Stimulated activated naive CD8-positive, alpha-beta T cell treated with anti-CD3 and anti-CD28 coated beads, Interleukin-15, Interleukin-2, amounts not matched to agents 100 U/mL and 50 U/mL, for 24 hours (primary cell): ENCODE measurements at regions not wholly inside any gene's neighbourhood (a gene's known extent, or its start where the extent isn't known, plus 50 kb on each side); places are given as distances from the start of the nearest gene placed in this dataset.
"Not testable (repeated sequence)": the region's sequence is repeated elsewhere in the genome, so short reads cannot be mapped to it uniquely, and the experiment has no call there.

Experiments used
- ATAC-seq: fragments of 150-1000 bp; cut with Tn5 transposase; one replicate; pipeline ENCODE4 v1.10.0; 2021
- DNase-seq: peaks from one replicate; pipeline ENCODE4 v3.0.0; 2021

DNA sequence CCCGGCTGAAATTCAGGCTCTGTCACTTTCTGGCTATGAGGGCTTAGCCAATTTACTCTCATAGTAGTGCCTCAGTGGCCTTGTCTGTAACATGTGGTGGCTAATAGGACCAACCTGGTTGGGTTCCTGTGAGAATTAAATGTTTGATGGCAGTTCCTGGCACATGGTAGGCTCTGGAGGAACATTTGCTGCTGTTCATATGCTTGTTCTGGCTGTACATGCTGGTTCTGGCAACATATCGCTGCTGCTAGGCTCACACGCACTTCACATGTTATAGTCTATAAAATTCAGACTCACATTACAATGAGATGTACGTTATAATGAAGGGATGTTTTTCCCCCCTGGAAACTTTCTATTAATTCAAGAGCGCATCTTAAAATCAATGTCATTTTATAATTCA is 417.7 kb upstream of the GYPC start:
- DNase-seq: no peak
- ATAC-seq: no peak

DNA sequence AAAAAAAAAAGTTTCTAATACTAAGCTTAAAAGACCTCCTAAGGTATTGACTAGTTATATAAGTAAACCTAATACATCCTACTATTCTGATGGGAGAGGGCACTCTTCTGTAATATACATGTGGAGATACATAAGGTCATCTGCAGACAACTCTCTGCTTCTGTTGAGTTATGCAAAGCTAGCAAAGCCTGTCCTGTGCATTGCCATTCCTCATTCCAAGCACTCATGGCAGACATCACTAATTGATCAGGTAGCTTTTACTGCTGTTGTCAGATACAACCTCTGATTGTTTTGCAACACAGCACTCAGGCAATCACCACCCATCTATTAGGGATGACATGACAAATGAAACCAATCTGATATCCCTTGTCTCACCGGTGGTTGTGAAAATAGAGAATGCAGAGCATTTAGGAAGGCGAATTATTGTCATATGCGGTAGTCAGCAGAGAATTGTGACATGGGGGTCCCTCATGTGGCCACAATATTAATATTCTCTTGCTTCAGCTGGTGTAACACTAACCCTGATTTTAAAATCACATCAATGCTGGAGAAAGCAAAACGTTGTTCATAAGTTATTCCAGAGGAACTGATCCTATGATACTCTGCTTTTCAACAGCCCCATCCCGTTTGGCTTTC is 416.5 kb upstream of the GYPC start:
- DNase-seq: no peak
- no peak for ATAC-seq

DNA sequence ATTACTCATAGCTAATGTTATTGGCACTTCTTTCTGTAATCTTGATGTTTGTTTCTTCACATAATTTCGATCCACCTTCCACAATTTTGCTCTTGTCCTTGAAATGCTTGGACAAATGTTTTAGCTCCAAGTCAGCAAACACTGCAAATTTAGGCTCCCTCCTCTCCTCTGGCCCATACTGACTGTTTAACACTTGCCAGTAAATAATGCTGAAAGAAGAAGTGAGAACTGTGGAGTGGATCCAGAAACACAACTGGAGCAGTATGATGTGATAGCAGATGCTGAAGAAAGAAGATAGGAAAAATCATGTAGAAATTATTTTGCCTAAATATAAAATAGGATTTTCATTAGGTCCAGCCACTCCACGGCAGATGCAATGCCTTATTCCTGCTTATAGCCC is 415.0 kb upstream of the GYPC start:
- DNase-seq (no peak), ATAC-seq (no peak)

DNA sequence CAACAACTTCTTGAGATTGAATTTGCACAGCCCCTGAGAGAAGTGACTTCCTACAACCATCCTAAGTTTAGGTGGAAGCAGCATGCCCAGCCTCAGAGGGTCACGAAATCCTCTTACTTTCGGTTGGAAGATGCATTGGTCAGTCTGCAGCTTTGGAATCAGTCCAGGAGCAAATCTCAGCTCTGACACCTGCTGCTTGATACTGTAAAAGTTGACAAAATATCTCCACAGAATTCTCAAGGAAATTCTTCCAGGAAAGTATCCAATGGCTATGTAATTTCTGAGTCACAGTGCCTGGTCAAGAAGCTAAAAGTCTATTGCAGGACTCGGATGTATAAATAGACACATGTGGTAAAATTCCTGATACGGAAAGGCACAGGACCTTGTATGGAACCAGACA is 414.5 kb upstream of the GYPC start:
- ATAC-seq (no peak), DNase-seq (no peak)

DNA sequence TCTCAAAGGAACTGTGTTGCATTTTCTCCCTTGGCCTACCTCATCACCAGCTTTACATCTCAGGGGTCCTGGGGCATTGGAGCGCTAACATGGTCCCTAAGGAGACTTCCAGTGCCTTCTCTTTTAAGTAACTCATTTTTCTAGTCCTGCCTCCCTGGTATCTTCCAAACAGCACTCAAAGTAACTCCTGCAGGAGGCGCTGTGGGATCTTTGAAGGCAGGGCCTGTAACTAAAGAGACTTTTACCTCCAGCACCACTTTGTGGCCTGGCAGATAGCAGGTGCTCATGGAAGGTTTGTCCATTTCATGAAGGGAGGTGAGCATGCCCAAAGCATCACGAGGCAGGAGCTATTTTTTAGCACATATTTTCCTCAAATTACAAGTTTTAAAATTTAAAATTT is 411.0 kb upstream of the GYPC start:
- DNase-seq (peak; percentile 62), ATAC-seq (no peak)

DNA sequence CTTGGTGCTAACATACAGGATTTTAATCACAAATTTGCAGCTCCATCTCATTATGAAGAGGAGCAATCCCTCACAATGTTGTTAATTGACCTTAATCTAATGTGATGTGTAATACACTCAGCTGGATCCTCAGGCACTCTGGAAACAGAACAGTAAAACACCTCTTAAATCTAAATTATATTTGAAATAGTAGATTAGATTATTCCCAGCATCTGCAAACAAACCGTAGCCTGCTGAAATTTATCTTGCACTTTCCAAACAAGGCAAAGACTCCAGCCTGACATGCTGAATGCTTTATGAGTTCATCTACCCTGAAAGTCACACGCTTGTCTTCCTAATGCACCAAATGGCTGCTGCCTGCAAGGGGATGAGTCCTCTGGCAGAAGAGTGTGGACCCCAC is 402.3 kb upstream of the GYPC start:
- no peak for DNase-seq
- no peak for ATAC-seq

DNA sequence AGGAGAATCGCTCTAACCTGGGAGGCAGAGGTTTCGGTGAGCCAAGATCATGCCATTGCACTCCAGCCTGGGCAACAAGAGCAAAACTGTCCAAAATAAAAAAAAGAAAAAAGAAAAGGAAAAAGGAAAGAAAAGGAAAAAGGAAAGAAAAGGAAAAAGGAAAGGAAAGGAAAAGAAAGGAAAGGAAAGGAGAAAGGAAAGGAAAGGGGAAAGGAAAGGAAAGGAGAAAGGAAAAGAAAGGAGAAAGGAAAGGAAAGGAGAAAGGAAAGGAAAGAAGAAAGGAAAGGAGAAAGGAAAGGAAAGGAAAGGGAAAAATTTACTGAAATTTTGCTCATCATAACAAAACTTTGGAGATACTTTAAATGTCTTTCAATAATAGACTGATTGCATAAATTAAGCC is 391.3 kb upstream of the GYPC start:
- DNase-seq (no peak), ATAC-seq (no peak)

DNA sequence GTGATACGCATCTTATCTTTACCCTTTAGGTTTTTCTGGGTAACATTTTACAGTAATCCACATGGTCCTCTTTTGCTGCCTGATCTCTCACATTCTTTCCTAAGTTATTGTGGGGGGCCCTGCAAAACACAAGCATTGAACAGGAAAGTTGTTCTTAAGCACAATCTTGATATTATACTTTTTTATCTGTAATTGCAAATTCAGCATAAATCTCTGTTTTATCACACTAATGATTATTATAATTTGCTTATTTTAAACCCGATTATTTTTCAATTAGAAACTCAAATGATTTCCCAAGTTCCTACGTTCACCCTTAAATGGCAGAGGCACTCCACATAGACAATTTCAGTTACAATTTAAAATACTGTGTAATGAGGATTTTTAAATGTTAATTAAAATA is 386.0 kb upstream of the GYPC start:
- DNase-seq: no peak
- ATAC-seq: no peak

DNA sequence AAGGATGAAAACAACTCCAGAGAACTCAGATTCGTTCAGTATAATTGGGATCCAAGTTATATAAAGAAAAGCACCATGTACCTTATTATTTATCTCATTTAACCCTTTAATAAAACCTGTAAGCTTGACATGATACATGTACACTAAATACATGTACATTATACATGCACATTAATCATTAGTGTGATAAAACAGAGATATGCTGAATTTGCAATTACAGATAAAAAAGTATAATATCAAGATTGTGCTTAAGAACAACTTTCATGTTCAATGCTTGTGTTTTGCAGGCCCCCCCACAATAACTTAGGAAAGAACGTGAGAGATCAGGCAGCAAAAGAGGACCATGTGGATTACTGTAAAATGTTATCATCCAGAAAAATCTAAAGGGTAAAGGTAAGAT is 385.4 kb upstream of the GYPC start:
- DNase-seq (no peak), ATAC-seq (no peak)

DNA sequence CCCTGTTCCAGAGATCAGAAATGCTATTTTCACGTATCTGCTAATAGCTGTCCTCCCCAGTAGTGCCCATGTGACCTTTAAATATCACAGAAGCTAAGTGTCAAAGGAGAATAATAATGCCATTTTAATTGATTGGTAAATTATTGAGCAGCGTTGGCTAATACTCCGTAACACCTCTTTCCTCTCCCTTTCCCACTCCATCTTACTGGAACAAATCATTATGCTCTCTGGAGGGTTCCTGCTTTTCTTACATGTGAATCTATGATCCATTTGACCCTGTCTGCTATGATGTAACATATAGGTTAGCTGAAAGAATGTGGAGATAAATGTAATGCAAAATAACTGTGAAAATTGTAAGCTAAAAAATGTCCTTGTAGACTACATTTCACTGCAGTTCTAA is 383.6 kb upstream of the GYPC start:
- no peak for ATAC-seq

DNA sequence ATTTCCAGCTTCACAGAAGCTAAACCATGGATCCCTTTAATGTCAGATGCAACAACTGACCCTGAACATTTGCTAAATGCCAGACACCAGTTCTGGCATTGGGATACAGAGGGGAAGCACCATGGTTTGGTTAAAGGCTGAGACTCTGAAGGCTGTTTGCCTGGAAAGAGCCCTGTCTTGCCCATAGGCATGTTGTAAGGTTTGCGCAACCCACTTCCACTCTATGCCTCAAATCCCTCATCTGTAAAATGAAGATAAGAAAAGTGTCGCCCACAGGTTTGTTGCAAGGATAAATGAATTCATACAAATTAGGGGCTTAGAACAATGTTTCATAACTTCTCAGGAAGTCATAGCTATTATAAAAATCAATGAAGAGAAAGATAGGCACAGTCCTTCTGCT is 380.9 kb upstream of the GYPC start:
- DNase-seq (no peak), ATAC-seq (no peak)

More for the DNA sequence above, 383.6 kb upstream of the GYPC start:
- DNase-seq: no peak

DNA sequence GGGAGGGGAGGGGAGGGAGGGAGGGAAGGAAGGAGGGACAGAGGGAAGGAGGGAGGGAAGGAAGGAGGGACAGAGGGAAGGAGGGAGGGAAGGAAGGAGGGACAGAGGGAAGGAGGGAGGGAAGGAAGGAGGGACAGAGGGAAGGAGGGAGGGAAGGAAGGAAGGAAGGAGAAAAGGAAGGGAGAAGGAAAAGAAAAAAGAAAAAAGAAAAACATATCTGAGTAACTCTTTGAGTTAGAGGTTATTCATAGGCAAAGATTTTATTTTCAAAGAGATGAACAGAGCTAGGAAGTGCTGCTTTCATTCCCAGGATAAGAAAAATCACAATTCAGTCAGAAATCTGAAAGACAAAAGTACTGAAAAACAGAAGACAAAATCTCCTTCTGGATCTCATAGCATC is 379.7 kb upstream of the GYPC start:
- not testable (repeated sequence) for ATAC-seq, DNase-seq

DNA sequence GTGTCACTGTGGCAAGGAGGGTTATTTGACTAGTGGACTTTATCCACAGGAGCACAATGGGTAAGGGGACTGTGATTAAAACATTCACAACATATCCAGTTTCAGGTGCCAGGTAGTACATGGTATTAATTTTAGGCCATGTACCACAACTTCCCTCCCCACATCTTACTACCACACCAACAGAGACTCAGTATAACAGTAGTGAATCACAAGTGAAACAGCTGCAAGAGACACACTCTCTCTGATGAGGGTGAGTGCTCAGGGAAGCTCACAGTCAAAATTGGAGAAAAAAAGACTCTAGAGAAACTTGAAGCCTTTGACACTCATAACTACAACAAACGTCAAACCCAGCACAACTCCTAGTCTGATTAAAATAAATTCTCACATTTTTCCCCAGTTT is 367.6 kb upstream of the GYPC start:
- ATAC-seq (no peak), DNase-seq (no peak)

DNA sequence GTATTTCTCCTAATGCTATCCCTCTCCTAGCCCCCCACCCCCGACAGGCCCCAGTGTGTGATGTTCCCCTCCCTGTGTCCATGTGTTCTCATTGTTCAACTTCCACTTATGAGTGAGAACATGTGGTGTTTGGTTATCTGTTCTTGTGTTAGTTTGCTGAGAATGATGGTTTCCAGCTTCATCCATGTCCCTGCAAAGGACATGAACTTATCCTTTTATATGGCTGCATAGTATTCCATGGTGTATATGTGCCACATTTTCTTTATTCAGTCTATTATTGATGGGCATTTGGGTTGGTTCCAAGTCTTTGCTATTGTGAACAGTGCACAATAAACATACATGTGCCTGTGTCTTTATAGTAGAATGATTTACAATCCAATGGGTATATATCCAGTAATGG is 362.0 kb upstream of the GYPC start:
- ATAC-seq, DNase-seq: not testable (repeated sequence)

DNA sequence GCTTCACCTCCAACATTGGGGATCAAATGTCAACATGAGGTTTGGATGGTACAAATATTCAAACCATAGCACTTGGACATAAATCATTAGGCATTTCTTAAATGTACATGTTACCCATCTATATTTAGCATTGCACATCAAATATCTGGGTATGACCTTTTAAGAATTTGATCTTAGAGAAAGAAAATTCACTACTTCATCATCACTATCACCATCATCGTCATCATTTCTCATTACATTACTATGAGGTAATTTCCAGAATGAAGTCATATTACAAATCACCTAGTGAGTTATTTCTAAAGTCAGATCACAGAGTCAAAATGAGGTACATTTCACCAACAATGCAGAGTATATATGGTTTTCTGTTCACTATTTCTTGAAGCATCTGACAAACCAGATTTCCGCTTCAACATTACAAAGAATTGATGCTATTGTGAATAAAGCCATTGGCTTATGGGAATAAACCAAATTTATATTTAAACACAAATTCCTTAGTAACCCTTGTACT is 356.4 kb upstream of the GYPC start:
- no peak for ATAC-seq

DNA sequence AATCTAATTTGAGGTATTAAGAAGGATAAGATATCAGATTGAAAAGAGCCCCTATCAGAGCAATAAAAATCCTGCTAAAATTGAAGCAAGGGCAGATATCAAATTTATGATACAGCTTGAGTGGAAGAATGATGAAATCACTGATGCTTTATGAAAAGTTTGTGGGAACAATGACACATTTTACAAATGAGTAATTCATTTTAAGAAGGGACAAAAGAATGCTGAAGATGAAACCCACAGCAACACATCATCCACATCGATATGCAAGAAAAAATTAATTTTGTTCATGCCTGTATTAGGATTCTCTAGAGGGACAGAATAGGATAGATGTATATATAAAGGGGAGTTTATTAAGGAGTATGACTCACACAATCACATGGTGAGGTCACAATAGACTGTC is 355.6 kb upstream of the GYPC start:
- DNase-seq: no peak
- no peak for ATAC-seq

More for the DNA sequence above, 356.4 kb upstream of the GYPC start:
- no peak for DNase-seq

DNA sequence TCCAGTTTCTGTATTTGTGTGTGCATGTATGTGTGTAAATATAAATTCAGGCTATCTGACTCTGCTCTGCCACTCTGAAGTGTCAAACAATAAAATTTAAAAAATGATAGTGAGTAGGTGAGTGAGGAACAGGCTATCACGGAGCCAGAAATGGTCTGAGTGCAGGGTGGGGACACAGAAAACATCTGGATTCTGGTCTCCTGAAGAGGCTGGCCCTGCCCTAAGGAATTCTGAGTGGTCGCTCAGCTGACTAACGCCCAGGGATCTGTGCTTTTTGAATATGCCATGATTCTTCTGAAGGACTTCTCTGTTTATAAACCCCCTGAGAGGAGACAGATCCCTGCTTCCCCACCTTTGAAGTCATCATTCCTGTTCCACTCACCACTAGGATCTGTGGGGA is 353.9 kb upstream of the GYPC start:
- DNase-seq (no peak), ATAC-seq (no peak)

DNA sequence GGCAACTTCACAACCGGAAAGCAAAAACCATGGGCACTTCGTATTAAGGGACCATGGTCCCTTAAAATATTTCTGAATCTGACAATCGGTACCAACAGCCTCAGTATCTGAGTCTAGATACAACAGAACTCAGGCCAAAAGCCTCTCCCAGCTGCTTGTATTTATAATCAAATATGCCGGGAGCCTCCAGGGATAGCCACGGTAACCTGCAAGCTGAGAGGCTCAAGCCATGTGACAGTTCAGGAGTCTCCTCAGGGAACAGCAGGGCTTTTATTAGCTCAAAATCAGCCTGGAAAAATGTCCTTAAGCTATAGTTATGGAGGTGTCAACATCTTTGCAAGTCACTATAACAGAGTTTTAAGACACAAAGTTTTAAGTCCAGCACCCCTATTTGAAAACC is 352.8 kb upstream of the GYPC start:
- DNase-seq: no peak
- no peak for ATAC-seq

DNA sequence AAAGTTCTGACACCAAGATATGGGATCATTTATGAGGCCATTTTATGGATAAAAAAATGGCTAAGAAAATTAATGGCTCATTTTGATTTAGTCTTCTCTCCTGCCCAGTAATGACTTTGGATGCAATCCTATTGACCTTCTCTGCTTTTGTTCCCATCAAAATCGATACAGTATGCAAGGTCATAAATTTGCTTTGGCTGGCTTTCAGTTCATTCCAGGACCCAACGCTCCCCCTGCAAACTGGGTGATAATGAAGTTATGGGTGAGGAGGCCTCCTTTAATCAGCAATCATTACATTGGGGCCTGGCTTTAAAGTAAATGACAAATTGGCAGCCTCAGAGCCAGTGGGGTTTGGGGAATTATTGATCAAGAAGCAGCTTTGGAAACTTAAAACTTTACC is 351.8 kb upstream of the GYPC start:
- ATAC-seq (no peak), DNase-seq (no peak)

DNA sequence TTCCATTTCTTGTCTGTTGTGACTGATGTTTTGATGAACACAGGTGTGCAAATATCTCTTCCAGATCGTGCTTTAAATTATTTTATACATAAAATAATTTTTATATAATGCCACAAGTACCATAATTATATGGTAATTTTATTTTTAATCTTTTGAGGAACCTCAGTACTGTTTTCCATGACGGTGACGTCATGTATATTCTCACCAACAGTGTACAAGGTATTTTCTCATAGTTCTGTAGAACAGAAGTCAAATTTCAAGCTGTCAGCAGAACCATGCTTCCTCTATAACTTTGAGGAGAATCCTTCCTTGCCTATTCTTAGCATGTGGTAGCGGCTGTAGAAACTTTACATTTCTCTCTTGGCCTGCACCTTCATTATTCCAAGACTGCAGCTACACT is 349.4 kb upstream of the GYPC start:
- DNase-seq: no peak
- no peak for ATAC-seq

DNA sequence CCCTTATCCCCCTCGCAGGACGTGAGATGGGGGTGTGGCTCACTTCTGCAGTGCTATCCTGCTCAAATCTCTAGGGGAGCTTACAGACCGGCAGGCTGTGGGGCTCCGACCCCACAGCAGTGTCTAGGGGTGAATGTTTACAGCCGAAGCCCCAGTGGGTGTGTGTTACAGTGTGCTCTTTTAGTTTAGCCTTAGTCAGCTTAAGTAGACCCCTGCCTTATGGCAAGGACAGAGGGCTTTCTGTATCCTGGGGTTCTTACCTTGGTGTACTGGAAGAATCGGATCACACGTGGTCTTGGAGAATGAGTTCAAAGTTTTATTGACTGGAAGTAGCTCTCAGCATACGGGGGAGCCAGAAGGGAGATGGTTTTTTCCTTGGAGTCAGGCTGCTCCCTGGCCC is 348.2 kb upstream of the GYPC start:
- no peak for DNase-seq
- ATAC-seq: no peak

DNA sequence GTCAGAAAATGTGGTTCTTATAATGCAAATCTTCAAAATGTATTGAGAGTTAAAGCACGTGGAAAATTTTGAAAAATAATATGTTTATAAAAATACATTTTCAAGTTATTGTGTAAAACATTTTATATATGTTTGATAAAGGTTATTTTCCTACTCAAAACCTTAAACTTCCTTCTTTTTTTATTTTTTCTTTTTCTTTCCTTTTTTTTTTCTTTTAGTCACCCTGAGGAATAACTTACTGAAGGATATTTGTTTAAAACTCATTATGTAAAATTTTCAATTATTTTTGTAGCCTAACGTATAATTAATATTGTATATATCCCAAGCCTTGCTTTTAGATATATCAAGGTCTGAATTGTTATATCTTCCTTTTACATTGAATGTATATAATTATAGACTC is 346.8 kb upstream of the GYPC start:
- ATAC-seq: no peak
- DNase-seq: no peak

DNA sequence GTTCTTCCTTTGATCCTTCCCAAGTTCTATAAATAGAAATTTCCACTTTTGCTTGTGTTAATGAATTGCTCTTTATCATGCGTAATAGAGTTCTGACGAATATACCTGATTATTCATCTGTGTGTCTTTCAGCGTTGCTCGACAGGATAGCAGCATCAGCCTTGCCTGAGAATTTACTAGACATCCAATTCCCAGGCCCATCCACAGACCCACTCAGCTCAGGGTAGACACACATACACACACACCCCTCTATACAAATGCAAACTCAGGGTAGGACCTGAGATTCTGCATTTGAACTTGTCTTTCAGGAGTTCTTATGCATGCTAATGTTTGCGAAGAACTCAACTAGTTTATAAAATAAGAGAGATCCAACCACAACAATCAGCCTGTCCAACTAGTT is 343.4 kb upstream of the GYPC start:
- DNase-seq (no peak), ATAC-seq (no peak)

DNA sequence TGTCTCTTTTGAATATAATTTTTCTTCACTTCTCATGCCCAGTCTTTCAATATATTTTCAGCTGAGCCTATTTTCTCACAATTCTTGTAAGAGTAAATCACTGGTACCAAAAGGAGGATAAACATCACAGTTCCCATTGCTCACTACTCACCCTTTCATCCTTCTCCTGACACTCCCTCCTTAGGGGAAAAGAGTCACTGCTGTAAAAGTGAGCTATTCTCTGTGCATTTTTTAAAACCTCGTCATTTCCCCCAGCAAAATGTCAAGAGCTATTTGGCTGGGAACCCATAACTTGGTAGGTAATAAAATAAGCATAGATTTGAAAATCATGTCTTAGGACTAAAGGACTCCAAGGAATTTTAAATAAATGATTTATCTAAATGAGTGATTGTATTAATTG is 340.1 kb upstream of the GYPC start:
- ATAC-seq (no peak), DNase-seq (no peak)
